ENCODE measurements at regions not wholly inside any gene's neighbourhood (a gene's known extent, or its start where the extent isn't known, plus 50 kb on each side); places are given as distances from the start of the nearest gene placed in this dataset.

GRCh38 chr16:85557083-85557970, 55.8 kb upstream of the GSE1 start (continued):
- TF ChIP-seq ZBTB40 (IDR thresholded peaks at IDR 0.05) (no peak), ZBTB40 (CRISPR knock-in tag; IDR thresholded peaks at IDR 0.05) (no peak), SAFB2 (CRISPR knock-in tag; IDR thresholded peaks at IDR 0.05; ENCODE audit: borderline replicate concordance, low read depth) (no peak), MIER3 (CRISPR knock-in tag; IDR thresholded peaks at IDR 0.05; ENCODE audit: borderline replicate concordance) (no peak), ELK4 (CRISPR knock-in tag; IDR thresholded peaks at IDR 0.05; ENCODE audit: borderline replicate concordance) (no peak), ZNF788 (CRISPR knock-in tag; IDR thresholded peaks at IDR 0.05; ENCODE audit: borderline replicate concordance) (no peak), TSC22D2 (CRISPR knock-in tag; IDR thresholded peaks at IDR 0.05; ENCODE audit: borderline replicate concordance) (0 out of 2 replicates have a peak, but pooled peaks have one; percentile 20), FOXK1 (CRISPR knock-in tag; IDR thresholded peaks at IDR 0.05; ENCODE audit: borderline replicate concordance, low read depth) (no peak; the same call in 1 of the 2 replicates), ZFAT (CRISPR knock-in tag; conservative IDR thresholded peaks at IDR 0.05) (no peak), KLF6 (CRISPR knock-in tag; IDR thresholded peaks at IDR 0.05) (no peak), PHF5A (CRISPR knock-in tag; IDR thresholded peaks at IDR 0.05; ENCODE audit: low read depth, unreplicated experiment) (no peak), ZNF567 (CRISPR knock-in tag; IDR thresholded peaks at IDR 0.05; ENCODE audit: borderline replicate concordance) (no peak), SP140L (CRISPR knock-in tag; IDR thresholded peaks at IDR 0.05; ENCODE audit: borderline replicate concordance) (no peak), TBL1XR1 (IDR thresholded peaks at IDR 0.05; ENCODE audit: borderline replicate concordance, low read length, partially characterized antibody) (no peak), ZNF816 (CRISPR knock-in tag; IDR thresholded peaks at IDR 0.05; ENCODE audit: borderline replicate concordance) (no peak), FOXP1 (IDR thresholded peaks at IDR 0.05) (no peak), FOXP1 (CRISPR knock-in tag; IDR thresholded peaks at IDR 0.05) (no peak), SMAD3 (CRISPR knock-in tag; IDR thresholded peaks at IDR 0.05) (peak; percentile 17; the same call in 1 of the 2 replicates), MAFF (IDR thresholded peaks at IDR 0.05; ENCODE audit: low read depth, low read length) (no peak)
